Astrocyte (in vitro differentiated cells and primary cell): ENCODE measurements at regions not wholly inside any gene's neighbourhood (a gene's known extent, or its start where the extent isn't known, plus 50 kb on each side); places are given as distances from the start of the nearest gene placed in this dataset.

Experiments used
- DNase-seq: peaks from one replicate; pipeline ENCODE4 v3.0.0-alpha.2; 2010; ENCODE audit warnings: low read depth
- FAIRE-seq: peaks from 2 replicates; lab custom pipeline; 2011; peaks lifted over from hg19 to GRCh38; lab: Jason Lieb, UNC
- H2AFZ ChIP-seq: 2 replicates; pipeline ENCODE4 v1.6.0; 2012; ENCODE audit warnings: low read depth, low read length, inconsistent platforms
- H3K27ac ChIP-seq: 2 replicates; pipeline ENCODE4 v1.5.1; 2011; ENCODE audit warnings: low read depth, low read length, inconsistent platforms
- H3K27me3 ChIP-seq: 2 replicates; pipeline ENCODE4 v1.6.0; 2011; ENCODE audit warnings: low read length, inconsistent platforms; ENCODE audit not compliant: insufficient read depth
- H3K36me3 ChIP-seq: 2 replicates; pipeline ENCODE4 v1.5.1; 2011; ENCODE audit warnings: low read length, inconsistent platforms; ENCODE audit not compliant: insufficient read depth
- H3K4me1 ChIP-seq: 2 replicates; pipeline ENCODE4 v1.5.1; 2011; ENCODE audit warnings: low read length, inconsistent platforms; ENCODE audit not compliant: insufficient read depth
- H3K4me2 ChIP-seq: 2 replicates; pipeline ENCODE4 v1.6.0; 2012; ENCODE audit warnings: low read length, inconsistent platforms
- H3K4me3 ChIP-seq: 2 replicates; pipeline ENCODE4 v1.5.1; 2011; ENCODE audit warnings: low read depth, mild to moderate bottlenecking, low read length, inconsistent platforms; ENCODE audit not compliant: insufficient read depth
- H3K79me2 ChIP-seq: 2 replicates; pipeline ENCODE4 v1.6.0; 2012; ENCODE audit warnings: mild to moderate bottlenecking, low read length, inconsistent platforms; ENCODE audit not compliant: insufficient read depth
- H3K9ac ChIP-seq: 2 replicates; pipeline ENCODE4 v1.6.0; 2012; ENCODE audit warnings: mild to moderate bottlenecking, low read length, inconsistent platforms
- H3K9me3 ChIP-seq: 2 replicates; pipeline ENCODE4 v1.5.1; 2012; ENCODE audit warnings: low read depth, mild to moderate bottlenecking, low read length, inconsistent platforms; ENCODE audit not compliant: insufficient read depth
- H4K20me1 ChIP-seq: 2 replicates; pipeline ENCODE4 v1.6.0; 2012; ENCODE audit warnings: low read length, inconsistent platforms; ENCODE audit not compliant: insufficient read depth
- H3K27ac Mint-ChIP-seq: one replicate; pipeline ENCODE4 v1.8.0; 2021; ENCODE audit warnings: mild to moderate bottlenecking, mixed read lengths; ENCODE audit not compliant: unreplicated experiment
- H3K27me3 Mint-ChIP-seq: one replicate; pipeline ENCODE4 v1.8.0; 2021; ENCODE audit warnings: low read depth, mixed read lengths; ENCODE audit not compliant: unreplicated experiment
- H3K36me3 Mint-ChIP-seq: one replicate; pipeline ENCODE4 v1.8.0; 2021; ENCODE audit warnings: low read depth, mixed read lengths; ENCODE audit not compliant: unreplicated experiment
- H3K4me1 Mint-ChIP-seq: one replicate; pipeline ENCODE4 v1.8.0; 2021; ENCODE audit warnings: low read depth, mixed read lengths; ENCODE audit not compliant: unreplicated experiment
- H3K4me3 Mint-ChIP-seq: one replicate; pipeline ENCODE4 v1.8.0; 2021; ENCODE audit warnings: mild to moderate bottlenecking, moderate library complexity, mixed read lengths; ENCODE audit not compliant: unreplicated experiment
- H3K9me3 Mint-ChIP-seq: one replicate; pipeline ENCODE4 v1.8.0; 2021; ENCODE audit warnings: mild to moderate bottlenecking, mixed read lengths; ENCODE audit not compliant: unreplicated experiment
- EZH2 ChIP-seq: IDR thresholded peaks from 2 replicates; pipeline ENCODE4 v1.6.1; 2012; ENCODE audit warnings: mild to moderate bottlenecking, low read length, inconsistent platforms; ENCODE audit not compliant: insufficient read depth
- TF ChIP-seq, protein P1 (sequence below): IDR thresholded peaks from 2 replicates; pipeline ENCODE4 v1.5.1; 2011; ENCODE audit warnings: low read depth, mild to moderate bottlenecking, inconsistent platforms, low read length, moderate library complexity; ENCODE audit not compliant: insufficient read depth

- Histone ChIP-seq H3K79me2 (no peaks in the 10 kb centered on the region), H3K9me3 (no peaks in the 10 kb centered on the region), H3K36me3 (no peaks in the 10 kb centered on the region), H3K4me2 (no peak overlapping the region), H3K27me3 (peaks cover 7% of the 10 kb centered on the region), H2AFZ (no peak overlapping the region), H3K4me3 (no peak overlapping the region), H3K27ac (no peak overlapping the region), H3K9ac (no peak overlapping the region), H4K20me1 (no peaks in the 10 kb centered on the region), H3K4me1 (no peaks in the 10 kb centered on the region)
- Mint-ChIP-seq H3K36me3 (peaks cover 2% of the 10 kb centered on the region), H3K27ac (no peak overlapping the region), H3K9me3 (no peaks in the 10 kb centered on the region), H3K4me1 (peaks cover 19% of the 10 kb centered on the region), H3K27me3 (peaks cover 3% of the 10 kb centered on the region), H3K4me3 (no peak overlapping the region)
- TF ChIP-seq, protein P1, sequence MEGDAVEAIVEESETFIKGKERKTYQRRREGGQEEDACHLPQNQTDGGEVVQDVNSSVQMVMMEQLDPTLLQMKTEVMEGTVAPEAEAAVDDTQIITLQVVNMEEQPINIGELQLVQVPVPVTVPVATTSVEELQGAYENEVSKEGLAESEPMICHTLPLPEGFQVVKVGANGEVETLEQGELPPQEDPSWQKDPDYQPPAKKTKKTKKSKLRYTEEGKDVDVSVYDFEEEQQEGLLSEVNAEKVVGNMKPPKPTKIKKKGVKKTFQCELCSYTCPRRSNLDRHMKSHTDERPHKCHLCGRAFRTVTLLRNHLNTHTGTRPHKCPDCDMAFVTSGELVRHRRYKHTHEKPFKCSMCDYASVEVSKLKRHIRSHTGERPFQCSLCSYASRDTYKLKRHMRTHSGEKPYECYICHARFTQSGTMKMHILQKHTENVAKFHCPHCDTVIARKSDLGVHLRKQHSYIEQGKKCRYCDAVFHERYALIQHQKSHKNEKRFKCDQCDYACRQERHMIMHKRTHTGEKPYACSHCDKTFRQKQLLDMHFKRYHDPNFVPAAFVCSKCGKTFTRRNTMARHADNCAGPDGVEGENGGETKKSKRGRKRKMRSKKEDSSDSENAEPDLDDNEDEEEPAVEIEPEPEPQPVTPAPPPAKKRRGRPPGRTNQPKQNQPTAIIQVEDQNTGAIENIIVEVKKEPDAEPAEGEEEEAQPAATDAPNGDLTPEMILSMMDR, result no peak
- TF ChIP-seq EZH2, result no peak
- no peak for FAIRE-seq
- DNase-seq, result no peak
Measured at GRCh38 chr6:15870333-15871043, 207.7 kb upstream of the DTNBP1 start.

DNA sequence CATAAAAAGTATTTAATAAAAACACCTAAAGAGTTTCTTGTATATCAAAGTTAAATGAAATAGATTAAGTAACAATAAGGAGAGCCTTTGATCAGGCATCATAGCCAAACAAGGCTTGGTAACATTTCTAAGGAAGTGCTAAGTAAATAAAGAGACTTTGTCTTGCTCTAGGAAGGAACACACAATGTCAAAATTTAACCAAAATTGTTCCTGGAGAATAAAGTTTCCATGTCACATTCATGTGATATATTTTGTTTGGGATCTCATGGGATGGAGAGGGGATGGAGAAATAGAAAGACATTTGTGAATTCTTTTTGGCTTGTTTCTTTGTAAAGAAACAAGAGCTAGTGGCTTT is 201.9 kb upstream of the DTNBP1 start:
- FAIRE-seq (no peak), DNase-seq (no peak)
- Mint-ChIP-seq H3K36me3 (peaks cover 2% of the 10 kb centered on the region), H3K27me3 (peaks cover 3% of the 10 kb centered on the region), H3K27ac (no peak overlapping the region), H3K4me1 (peaks cover 3% of the 10 kb centered on the region), H3K9me3 (no peaks in the 10 kb centered on the region), H3K4me3 (no peak overlapping the region)
- H3K4me3 ChIP-seq, result no peak overlapping the region
- H3K4me2 ChIP-seq, result no peak overlapping the region
- H4K20me1 ChIP-seq, result no peaks in the 10 kb centered on the region
- H3K9ac ChIP-seq, result no peak overlapping the region
- H3K79me2 ChIP-seq, result no peaks in the 10 kb centered on the region
- no peak overlapping the region for H3K27ac ChIP-seq
- no peaks in the 10 kb centered on the region for H3K4me1 ChIP-seq
- H3K36me3 ChIP-seq, result no peaks in the 10 kb centered on the region
- H3K9me3 ChIP-seq, result no peaks in the 10 kb centered on the region
- no peak overlapping the region for H2AFZ ChIP-seq
- peaks cover 7% of the 10 kb centered on the region for H3K27me3 ChIP-seq
- no peak for TF ChIP-seq EZH2
- TF ChIP-seq, protein P1, result no peak

DNA sequence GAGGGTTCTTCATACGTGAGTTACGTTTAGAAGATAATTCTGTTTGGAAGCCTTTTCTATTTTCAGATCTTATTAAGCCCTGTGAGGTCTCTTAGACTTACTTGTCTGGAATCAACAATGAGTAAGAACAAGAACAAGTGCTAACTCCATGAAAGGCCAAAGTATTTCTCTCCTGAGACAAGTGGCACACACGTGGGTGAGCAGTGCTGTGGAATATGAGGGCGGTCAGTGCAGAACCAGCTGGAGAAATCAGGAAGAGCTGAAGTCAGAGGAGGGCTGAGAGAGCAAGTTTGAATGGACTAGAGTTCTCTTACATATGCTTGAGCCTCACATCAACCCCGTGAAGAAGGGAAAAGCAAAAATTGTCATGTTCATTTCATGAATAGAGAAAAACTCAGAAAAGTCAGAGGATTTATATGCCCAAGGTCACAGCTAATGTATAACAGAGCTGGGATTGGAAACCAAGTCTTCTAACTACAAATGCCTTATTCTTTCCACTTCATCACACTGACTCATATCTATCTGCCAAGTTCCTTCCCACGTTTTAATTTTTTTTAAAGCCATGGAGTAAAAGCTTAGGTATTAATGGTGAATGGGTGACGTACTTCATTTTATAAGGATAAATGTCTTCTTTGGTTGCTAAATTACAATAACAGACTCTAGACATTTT is 201.3 kb upstream of the DTNBP1 start:
- no peak overlapping the region for H3K27ac ChIP-seq
- FAIRE-seq (no peak), DNase-seq (no peak)
- no peak overlapping the region for H3K4me2 ChIP-seq
- Mint-ChIP-seq H3K36me3 (peaks cover 2% of the 10 kb centered on the region), H3K27me3 (peaks cover 3% of the 10 kb centered on the region), H3K9me3 (no peaks in the 10 kb centered on the region), H3K27ac (no peak overlapping the region), H3K4me3 (no peak overlapping the region), H3K4me1 (peaks cover 3% of the 10 kb centered on the region)
- H3K9me3 ChIP-seq, result no peaks in the 10 kb centered on the region
- H2AFZ ChIP-seq, result no peak overlapping the region
- H3K4me1 ChIP-seq, result no peaks in the 10 kb centered on the region
- peaks cover 7% of the 10 kb centered on the region for H3K27me3 ChIP-seq
- H3K9ac ChIP-seq, result no peak overlapping the region
- no peaks in the 10 kb centered on the region for H3K79me2 ChIP-seq
- no peaks in the 10 kb centered on the region for H4K20me1 ChIP-seq
- H3K36me3 ChIP-seq, result no peaks in the 10 kb centered on the region
- no peak overlapping the region for H3K4me3 ChIP-seq
- TF ChIP-seq EZH2, result no peak
- TF ChIP-seq, protein P1, result no peak
